Retina (tissue), 1 donor: ENCODE measurements at regions not wholly inside any gene's neighbourhood (a gene's known extent, or its start where the extent isn't known, plus 50 kb on each side); places are given as distances from the start of the nearest gene placed in this dataset.

Experiments
- DNase-seq: peaks from one replicate; pipeline ENCODE4 v3.0.0-alpha.2; 2016

DNA sequence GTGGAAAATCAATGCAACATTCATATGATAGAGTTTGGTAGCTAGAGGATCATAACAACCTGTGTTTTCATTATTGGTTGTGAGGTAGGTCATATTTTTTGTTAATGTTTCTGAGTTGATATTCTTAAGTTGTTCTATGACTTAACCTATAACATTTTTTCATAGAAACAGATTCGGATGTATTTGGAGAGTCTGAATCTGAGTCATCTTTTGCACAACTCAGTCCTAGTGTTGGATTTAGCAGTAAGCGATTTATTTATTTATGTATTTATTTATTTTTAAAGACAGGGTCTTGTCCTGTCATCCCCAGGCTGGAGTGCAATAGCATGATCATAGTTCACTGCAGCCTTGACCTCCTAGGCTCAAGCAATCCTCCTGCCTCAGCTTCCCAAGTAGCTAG is 292.8 kb upstream of the ZNF717 start:
- DNase-seq, result no peak

- no peak for DNase-seq
Observed at GRCh38 chr3:76083992-76084391, 298.6 kb upstream of the ZNF717 start.

- no peak for DNase-seq
Observed at GRCh38 chr3:76096036-76096435, 310.7 kb upstream of the ZNF717 start.

- DNase-seq, result no peak
Observed at GRCh38 chr3:76096836-76097588, 311.7 kb upstream of the ZNF717 start.

DNA sequence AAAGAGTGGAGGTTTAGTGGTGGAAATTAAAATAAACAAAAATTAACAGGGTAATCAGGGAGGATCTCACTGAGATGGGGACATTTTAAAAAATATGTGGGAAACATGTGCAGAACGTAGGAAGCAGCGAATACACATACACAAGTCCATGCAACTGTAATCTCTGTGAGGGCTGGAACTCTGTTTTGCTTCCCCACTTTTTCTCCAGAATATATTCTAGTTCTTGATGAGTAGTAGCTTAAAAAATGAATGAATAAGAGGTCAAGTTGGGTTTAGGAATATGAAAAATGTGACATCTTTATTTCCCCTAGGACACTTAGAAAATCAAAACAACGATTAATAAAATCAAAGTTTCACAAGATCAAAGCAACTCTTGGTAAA is 312.2 kb upstream of the ZNF717 start:
- DNase-seq, result no peak

DNA sequence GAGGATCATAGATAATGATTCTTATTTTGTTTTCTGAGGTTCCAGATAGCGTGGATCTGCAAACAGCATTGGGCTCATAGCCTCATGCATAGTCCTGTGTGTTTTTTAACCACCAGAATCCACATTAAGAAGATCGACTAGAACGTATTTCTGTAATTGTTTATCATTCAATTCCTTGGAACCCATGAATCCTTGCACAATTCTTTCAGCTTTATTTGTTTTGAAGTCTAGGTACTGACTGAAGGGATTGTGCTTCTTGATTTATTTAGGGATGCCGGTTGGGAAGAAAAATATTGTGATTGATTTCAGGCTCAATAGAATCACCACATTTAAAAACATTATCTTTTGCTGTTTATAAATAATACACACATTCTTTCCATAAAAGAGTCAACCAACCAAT is 314.6 kb upstream of the ZNF717 start:
- DNase-seq, result no peak

- no peak for DNase-seq
Observed at GRCh38 chr3:76107935-76108570, 322.7 kb upstream of the ZNF717 start.

DNA sequence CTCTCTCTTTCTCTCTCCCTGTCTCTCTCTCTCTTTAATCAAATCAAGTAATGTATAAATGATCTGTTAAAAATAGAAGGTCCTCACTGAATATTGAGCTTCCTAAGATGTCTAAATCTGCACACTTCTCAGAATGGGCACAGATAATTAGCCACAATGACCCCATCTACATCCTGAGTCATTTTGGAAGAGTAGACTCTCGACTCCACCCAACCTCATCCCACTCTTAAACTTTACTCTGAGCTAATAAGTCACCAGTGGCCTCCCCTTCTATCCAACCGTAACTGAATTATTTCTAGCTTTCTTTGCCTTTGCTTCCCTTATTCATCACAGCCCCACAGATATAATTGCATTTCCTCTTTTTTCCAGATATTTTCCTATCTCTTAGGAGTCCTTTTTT is 326.5 kb upstream of the ZNF717 start:
- DNase-seq, result no peak

GRCh38 chr3:76122007-76122406 is 336.7 kb upstream of the ZNF717 start:
- DNase-seq, result no peak

GRCh38 chr3:76129441-76129840 is 344.1 kb upstream of the ZNF717 start:
- DNase-seq, result no peak

- DNase-seq, result no peak
Observed at GRCh38 chr3:76131396-76132153, 346.2 kb upstream of the ZNF717 start.

DNA sequence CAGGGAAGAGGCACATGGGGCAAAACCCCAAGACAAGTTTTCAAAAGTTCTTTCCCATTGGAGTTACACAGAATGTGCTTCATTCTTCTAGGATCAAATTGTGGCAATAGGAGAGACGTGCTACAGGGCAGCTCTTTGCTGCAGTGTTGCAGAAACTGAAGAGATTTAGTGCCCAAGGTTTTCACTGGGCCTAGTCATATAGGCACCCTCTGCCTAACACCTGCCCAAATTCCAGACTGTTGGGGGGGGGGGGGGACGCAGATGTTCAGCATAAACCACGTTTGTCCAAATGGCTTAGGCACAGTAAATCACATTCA is 346.8 kb upstream of the ZNF717 start:
- DNase-seq, result no peak

DNA sequence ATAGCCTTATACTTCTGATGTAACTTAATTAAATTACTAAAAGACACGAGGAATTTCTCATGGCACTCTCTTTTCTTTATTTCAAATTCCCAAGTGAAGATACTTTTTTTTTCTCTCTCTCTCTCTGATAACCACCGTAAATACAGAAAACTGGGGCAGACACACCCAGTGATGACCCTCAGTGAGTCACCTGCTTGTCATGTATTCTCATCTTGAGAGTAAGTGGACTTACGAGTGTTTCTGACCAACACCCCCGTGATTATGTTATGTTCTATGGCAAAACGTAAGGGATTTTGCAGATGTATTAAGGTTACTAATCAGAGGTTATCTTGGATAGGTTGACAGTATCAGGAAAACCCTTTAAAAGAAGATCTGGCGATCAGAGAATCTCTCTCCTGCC is 348.8 kb upstream of the ZNF717 start:
- DNase-seq, result no peak

- DNase-seq, result no peak
Observed at GRCh38 chr3:76138921-76139320, 353.6 kb upstream of the ZNF717 start.

- DNase-seq, result no peak
Observed at GRCh38 chr3:76147846-76148245, 362.5 kb upstream of the ZNF717 start.

GRCh38 chr3:76152028-76152427 is 366.7 kb upstream of the ZNF717 start:
- no peak for DNase-seq

DNA sequence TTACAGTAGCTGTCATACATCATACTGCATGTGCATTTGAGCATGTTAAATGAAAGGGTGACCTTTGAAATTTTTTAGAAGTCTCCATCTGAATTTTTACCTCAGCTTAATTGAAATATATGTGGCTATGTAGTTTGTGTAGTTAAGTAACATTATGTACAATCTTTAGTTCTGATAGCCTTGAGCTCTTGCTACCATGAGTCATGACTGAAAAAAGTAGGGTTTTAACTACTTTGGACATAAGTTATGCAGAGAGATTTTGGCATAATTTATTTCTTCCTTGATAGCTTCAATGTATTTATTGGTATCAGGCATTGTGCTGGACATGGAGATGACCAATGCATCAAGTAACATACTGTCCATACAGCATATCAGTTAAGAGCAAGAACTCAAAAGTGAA is 376.5 kb upstream of the ZNF717 start:
- DNase-seq, result no peak

GRCh38 chr3:76171647-76172046 is 386.3 kb upstream of the ZNF717 start:
- no peak for DNase-seq

DNA sequence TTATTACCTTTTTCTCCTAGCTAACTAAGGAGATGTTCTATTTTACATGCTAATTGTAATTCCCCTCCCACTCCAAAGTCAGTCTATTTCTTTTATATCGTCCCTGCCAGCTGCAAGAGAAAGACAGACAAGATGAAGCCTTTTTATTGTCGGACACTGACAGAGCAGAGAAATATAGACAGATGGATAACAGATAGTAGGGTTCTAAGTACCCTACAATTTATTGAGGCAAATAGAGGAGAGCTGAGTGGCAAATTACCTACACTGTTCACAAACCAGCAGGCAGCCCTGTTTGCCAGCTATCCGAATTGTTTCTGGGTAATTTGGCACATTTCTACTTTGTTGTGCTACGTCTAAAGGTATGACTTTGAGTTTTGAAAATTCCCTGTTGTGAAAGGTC is 392.3 kb upstream of the ZNF717 start:
- DNase-seq, result no peak

GRCh38 chr3:76178412-76178811 is 393.1 kb upstream of the ZNF717 start:
- DNase-seq, result no peak

GRCh38 chr3:76181213-76181612 is 395.9 kb upstream of the ZNF717 start:
- DNase-seq, result no peak

- DNase-seq, result no peak
Observed at GRCh38 chr3:76198086-76198485, 412.7 kb upstream of the ZNF717 start.

DNA sequence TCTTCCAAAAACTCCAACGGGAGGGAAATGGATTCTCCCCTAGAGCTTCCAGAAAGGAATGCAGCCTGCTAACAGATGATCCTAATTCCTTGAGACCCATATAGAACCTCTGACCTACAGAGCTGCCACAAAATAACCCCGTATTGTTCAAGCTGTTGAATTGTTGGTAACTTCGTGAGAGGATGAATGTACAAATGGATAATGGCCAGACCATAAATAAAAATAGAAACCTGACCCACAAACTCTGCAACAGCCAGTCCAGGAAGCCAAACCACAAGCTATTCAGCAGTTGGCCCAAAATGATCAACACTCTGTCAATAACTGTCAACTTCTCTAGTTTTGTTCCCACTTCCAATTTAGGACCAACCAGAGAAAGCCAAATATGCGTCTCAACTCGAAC is 414.0 kb upstream of the ZNF717 start:
- DNase-seq, result no peak

DNA sequence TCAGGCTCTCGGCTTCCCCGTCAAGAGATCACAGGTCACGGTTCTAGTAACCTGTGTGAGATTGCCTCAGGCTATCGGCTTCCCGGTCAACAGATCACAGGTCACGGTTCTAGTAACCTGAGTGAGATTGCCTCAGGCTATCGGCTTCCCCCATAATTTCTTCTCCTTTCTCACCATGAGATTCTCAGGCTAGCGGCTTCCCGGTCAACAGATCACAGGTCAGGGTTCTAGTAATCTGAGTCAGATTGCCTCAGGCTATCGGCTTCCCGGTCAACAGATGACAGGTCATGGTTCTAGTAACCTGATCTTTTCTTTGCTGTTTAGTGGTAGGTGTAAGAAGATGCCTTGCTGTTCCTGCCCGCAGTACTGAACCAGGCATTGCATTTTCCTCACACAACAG is 418.2 kb upstream of the ZNF717 start:
- no peak for DNase-seq
